K562 (cell line): ENCODE measurements at regions not wholly inside any gene's neighbourhood (a gene's known extent, or its start where the extent isn't known, plus 50 kb on each side); places are given as distances from the start of the nearest gene placed in this dataset.
A peak's percentile ranks its signal among the peaks of the same experiment; 100 is the strongest.

Experiments used
- ATAC-seq: fragments of 200-7000 bp; cut with Tn5 transposase; 3 replicates; pipeline ENCODE4 v1.9.1; 2020; ENCODE audit warnings: moderate library complexity
- BruUV-seq: library from RNA; stranded (reverse); fragments of 400-500 nt; replicated peaks from 2 replicates; lab custom pipeline; 2021; lab: Mats Ljungman, UMichigan
- CTCF ChIA-PET: fragments of 300-600 bp; formaldehyde crosslinking; extraction: SDS; loops from one replicate; lab custom pipeline; 2021; ENCODE audit warnings: low intra/inter-chr PET ratio; lab: Yijun Ruan, JAX
- POLR2A ChIA-PET: fragments of 300-600, 350-650 bp; sonication (Branson Sonifier 250); formaldehyde crosslinking; extraction: SDS; loops from one replicate; lab custom pipeline; 2021; ENCODE audit warnings: antibody characterized with exemption, inconsistent platforms; lab: Yijun Ruan, JAX
- DNase-seq, 4 experiments: peaks; one replicate each; pipeline versions ENCODE4 v3.0.0 to v3.0.0-alpha.2; 2011 to 2018; ENCODE audit warnings: low spot score in 3 of 4, mixed read lengths in 3 of 4; ENCODE audit errors: extremely low read depth in 1 of 4
- FAIRE-seq: peaks from 2 replicates; lab custom pipeline; 2011; peaks lifted over from hg19 to GRCh38; lab: Jason Lieb, UNC
- H2AFZ ChIP-seq: 2 replicates; pipeline ENCODE4 v1.6.0; 2011; ENCODE audit warnings: low read depth, low read length, control low read depth, inconsistent platforms
- H3K27ac ChIP-seq: fragments of 200-600 bp; 3 replicates; pipeline ENCODE4 v1.8.0; 2011; ENCODE audit warnings: low read depth, mild to moderate bottlenecking, control low read depth, inconsistent platforms, low read length, moderate library complexity, mixed read lengths; ENCODE audit errors: extremely low read depth
- H3K27me3 ChIP-seq, 2 experiments: fragments of 300-600 bp in 1 of 2; 2 replicates in 1 of 2; 3 replicates in 1 of 2; pipeline versions ENCODE4 v1.6.0 to v1.8.0; 2011; ENCODE audit warnings: inconsistent platforms in 2 of 2, low read length in 2 of 2, mild to moderate bottlenecking in 1 of 2, mixed read lengths in 1 of 2, moderate library complexity in 1 of 2; ENCODE audit not compliant: control insufficient read depth in 2 of 2, insufficient read depth in 2 of 2
- H3K36me3 ChIP-seq: fragments of 300-600 bp; 3 replicates; pipeline ENCODE4 v1.8.0; 2011; ENCODE audit warnings: mild to moderate bottlenecking, low read length, inconsistent platforms; ENCODE audit not compliant: control insufficient read depth, insufficient read depth
- H3K4me1 ChIP-seq, 2 experiments: fragments of 200-600 bp in 1 of 2; replicated peaks in 1 of 2; 2 replicates in 1 of 2; 3 replicates in 1 of 2; pipeline versions ENCODE4 v1.5.1 to v1.8.0; 2011; ENCODE audit warnings: inconsistent platforms in 2 of 2, low read length in 2 of 2, mild to moderate bottlenecking in 1 of 2, mixed read lengths in 1 of 2, moderate library complexity in 1 of 2; ENCODE audit not compliant: control insufficient read depth in 2 of 2, insufficient read depth in 2 of 2
- H3K4me2 ChIP-seq: 2 replicates; pipeline ENCODE4 v1.6.1; 2011; ENCODE audit warnings: low read length, control low read depth, inconsistent platforms, mixed read lengths; ENCODE audit not compliant: insufficient read depth
- H3K4me3 ChIP-seq: fragments of 200-600 bp; sonication (generic), shearing (Covaris generic); 2 replicates; pipeline ENCODE4 v1.5.1; 2016; ENCODE audit warnings: control low read depth, inconsistent platforms
- H3K79me2 ChIP-seq: fragments of 200-600 bp; 3 replicates; pipeline ENCODE4 v1.8.0; 2011; ENCODE audit warnings: low read length, inconsistent platforms; ENCODE audit not compliant: control insufficient read depth, insufficient read depth
- H3K9ac ChIP-seq, 2 experiments: 2 replicates each; pipeline versions ENCODE4 v1.6.0 to v1.6.1; 2011; ENCODE audit warnings: low read depth in 2 of 2, low read length in 2 of 2, control low read depth in 1 of 2, inconsistent platforms in 1 of 2, mild to moderate bottlenecking in 1 of 2, mixed read lengths in 1 of 2; ENCODE audit not compliant: insufficient read depth in 1 of 2
- H3K9me1 ChIP-seq: one replicate; pipeline ENCODE4 v1.6.0; 2011; ENCODE audit warnings: inconsistent platforms, mild to moderate bottlenecking, low read length, moderate library complexity; ENCODE audit not compliant: control insufficient read depth, insufficient read depth
- H3K9me3 ChIP-seq: replicated peaks from 2 replicates; pipeline ENCODE4 v1.5.1; 2011; ENCODE audit warnings: low read depth, low read length, inconsistent platforms; ENCODE audit not compliant: control insufficient read depth, insufficient read depth
- H4K20me1 ChIP-seq: replicated peaks from 2 replicates; pipeline ENCODE4 v1.6.1; 2011; ENCODE audit warnings: low read length, inconsistent platforms, mixed read lengths; ENCODE audit not compliant: control insufficient read depth, insufficient read depth
- C11orf30 ChIP-seq: fragments of 450-650 bp; IDR thresholded peaks from 2 replicates; pipeline ENCODE4 v1.6.1; 2016; ENCODE audit warnings: low read depth, mild to moderate bottlenecking
- HNRNPL ChIP-seq: fragments of 200-400 bp; formaldehyde crosslinking; IDR thresholded peaks from 2 replicates; pipeline ENCODE4 v1.6.1; 2017; ENCODE audit warnings: low read depth, mild to moderate bottlenecking, low read length
- HSF4 ChIP-seq: fragments of 250-450 bp; sonication (Bioruptor Pico); IDR thresholded peaks from 2 replicates; pipeline ENCODE4 v2.1.2; 2022; ENCODE audit warnings: mild to moderate bottlenecking, moderate library complexity, borderline replicate concordance
- POLR2B ChIP-seq: fragments of 450-650 bp; IDR thresholded peaks from 2 replicates; pipeline ENCODE4 v1.6.1; 2018; ENCODE audit warnings: low read depth; ENCODE audit not compliant: partially characterized antibody
- PTBP1 ChIP-seq: fragments of 200-400 bp; formaldehyde crosslinking; IDR thresholded peaks from 2 replicates; pipeline ENCODE4 v1.6.1; 2017; ENCODE audit warnings: low read depth, low read length
- RBM25 ChIP-seq: fragments of 200-400 bp; formaldehyde crosslinking; IDR thresholded peaks from 2 replicates; pipeline ENCODE4 v1.6.1; 2018; ENCODE audit warnings: low read length, low read depth, moderate library complexity; ENCODE audit not compliant: severe bottlenecking
- ZNF316 ChIP-seq: fragments of 450-650 bp; IDR thresholded peaks from 2 replicates; pipeline ENCODE4 v1.6.1; 2016
- ZNF507 ChIP-seq: conservative IDR thresholded peaks from 2 replicates; pipeline ENCODE4 v1.6.1; 2017; ENCODE audit warnings: missing genetic modification characterization, missing compliant biosample characterization
- in situ Hi-C: fragments of 300-500 bp; cut with MboI; formaldehyde crosslinking; loops from 4 replicates; pipeline ENCODE4 v1.15.0; 2018; ENCODE audit warnings: inconsistent platforms, mixed read lengths
- intact Hi-C: fragments of 100-400 bp; cut with micrococcal nuclease; formaldehyde crosslinking; loops from 2 replicates; pipeline ENCODE4 v1.14.2; 2022

- no peaks in the 10 kb centered on the region for H3K4me1 ChIP-seq
- H3K27ac ChIP-seq, result no peak overlapping the region
- H3K79me2 ChIP-seq, result no peaks in the 10 kb centered on the region
- ChIA-PET POLR2A (no interaction called here), CTCF (no interaction called here)
- H3K9me1 ChIP-seq, result no peaks in the 10 kb centered on the region
- no peak overlapping the region for H3K9ac ChIP-seq
- H3K4me2 ChIP-seq, result no peak overlapping the region
- no peak for FAIRE-seq
- no peaks in the 10 kb centered on the region for H3K36me3 ChIP-seq
- intact Hi-C loops (no loop called here), in situ Hi-C loops (no loop called here)
- H2AFZ ChIP-seq, result no peak overlapping the region
- no peaks in the 10 kb centered on the region for H4K20me1 ChIP-seq
- TF ChIP-seq HSF4 (CRISPR knock-in tag) (no peak), HNRNPL (no peak), POLR2B (no peak), RBM25 (peak; percentile 14), ZNF507 (tag) (peak; percentile 94)
- ATAC-seq, result no peak
- BruUV-seq, result no TSS peak
- H3K9me3 ChIP-seq, result no peaks in the 10 kb centered on the region
- H3K4me3 ChIP-seq, result no peak overlapping the region
- no peaks in the 10 kb centered on the region for H3K27me3 ChIP-seq
- no peak for DNase-seq
Observed at GRCh38 chr3:19799887-19800286, 134.1 kb downstream of the EFHB start.

- Histone ChIP-seq H3K36me3 (no peaks in the 10 kb centered on the region), H3K9me3 (no peaks in the 10 kb centered on the region), H2AFZ (no peak overlapping the region), H3K9me1 (no peaks in the 10 kb centered on the region), H4K20me1 (no peaks in the 10 kb centered on the region), H3K4me1 (no peaks in the 10 kb centered on the region), H3K79me2 (no peaks in the 10 kb centered on the region), H3K27me3 (no peaks in the 10 kb centered on the region), H3K9ac (no peak overlapping the region), H3K4me3 (no peak overlapping the region), H3K27ac (no peak overlapping the region), H3K4me2 (no peak overlapping the region)
- no TSS peak for BruUV-seq
- ATAC-seq (no peak), FAIRE-seq (no peak), DNase-seq (no peak)
- ChIA-PET POLR2A (no interaction called here), CTCF (no interaction called here)
- TF ChIP-seq PTBP1 (no peak), ZNF316 (peak; percentile 81), C11orf30 (peak; percentile 53; the same call in 1 of the 2 replicates)
- in situ Hi-C loops (no loop called here), intact Hi-C loops (no loop called here)
Observed at GRCh38 chr3:19799115-19799514, 134.9 kb downstream of the EFHB start.
